ENCODE measurements at regions not wholly inside any gene's neighbourhood (a gene's known extent, or its start where the extent isn't known, plus 50 kb on each side); places are given as distances from the start of the nearest gene placed in this dataset.

- TF ChIP-seq, protein P1, sequence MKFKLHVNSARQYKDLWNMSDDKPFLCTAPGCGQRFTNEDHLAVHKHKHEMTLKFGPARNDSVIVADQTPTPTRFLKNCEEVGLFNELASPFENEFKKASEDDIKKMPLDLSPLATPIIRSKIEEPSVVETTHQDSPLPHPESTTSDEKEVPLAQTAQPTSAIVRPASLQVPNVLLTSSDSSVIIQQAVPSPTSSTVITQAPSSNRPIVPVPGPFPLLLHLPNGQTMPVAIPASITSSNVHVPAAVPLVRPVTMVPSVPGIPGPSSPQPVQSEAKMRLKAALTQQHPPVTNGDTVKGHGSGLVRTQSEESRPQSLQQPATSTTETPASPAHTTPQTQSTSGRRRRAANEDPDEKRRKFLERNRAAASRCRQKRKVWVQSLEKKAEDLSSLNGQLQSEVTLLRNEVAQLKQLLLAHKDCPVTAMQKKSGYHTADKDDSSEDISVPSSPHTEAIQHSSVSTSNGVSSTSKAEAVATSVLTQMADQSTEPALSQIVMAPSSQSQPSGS (CRISPR knock-in tag; IDR thresholded peaks at IDR 0.05; ENCODE audit: borderline replicate concordance, low read depth): no peak
- no peak for TF ChIP-seq ZNF232 (CRISPR knock-in tag; IDR thresholded peaks at IDR 0.05)
These were observed 232.9 kb upstream of the ELL2 start (continued) for GRCh38 chr5:96194593-96194992.

DNA sequence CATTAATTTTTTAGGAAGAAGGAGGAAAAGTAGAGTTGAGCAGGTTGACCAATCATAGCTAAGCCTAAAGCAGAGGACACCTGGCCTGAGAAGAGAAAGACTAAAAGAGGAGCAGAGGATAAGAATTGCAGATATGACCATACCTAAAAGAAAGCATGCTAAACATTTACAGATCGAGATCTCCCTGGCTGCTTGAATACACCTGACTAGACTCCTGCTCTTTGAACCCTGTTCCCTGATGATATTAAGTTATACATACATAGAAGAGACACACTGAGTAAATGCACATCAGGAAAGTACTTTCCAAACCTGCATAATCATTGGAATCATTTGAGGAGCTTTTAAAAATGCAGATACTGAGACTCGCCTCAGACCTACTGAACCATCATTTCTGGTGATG is 232.3 kb upstream of the ELL2 start:
- CTCF ChIA-PET: no interaction called here
- Mint-ChIP-seq H3K4me1 (peaks cover 14% of the 10 kb centered on the region), H3K4me3 (no peak overlapping the region), H3K9me3 (no peaks in the 10 kb centered on the region), H3K27ac (no peak overlapping the region), H3K36me3 (no peaks in the 10 kb centered on the region), H3K27me3 (ENCODE audit: low read depth) (no peaks in the 10 kb centered on the region)
- POLR2A ChIA-PET: no interaction called here
- TF ChIP-seq CBFB (CRISPR knock-in tag; IDR thresholded peaks at IDR 0.05; ENCODE audit: low read depth) (no peak), HMGA2 (CRISPR knock-in tag; IDR thresholded peaks at IDR 0.05) (no peak), TEAD4 (CRISPR knock-in tag; IDR thresholded peaks at IDR 0.05) (no peak), FOXP1 (CRISPR knock-in tag; IDR thresholded peaks at IDR 0.05; ENCODE audit: borderline replicate concordance) (no peak)
- TF ChIP-seq, protein P2, sequence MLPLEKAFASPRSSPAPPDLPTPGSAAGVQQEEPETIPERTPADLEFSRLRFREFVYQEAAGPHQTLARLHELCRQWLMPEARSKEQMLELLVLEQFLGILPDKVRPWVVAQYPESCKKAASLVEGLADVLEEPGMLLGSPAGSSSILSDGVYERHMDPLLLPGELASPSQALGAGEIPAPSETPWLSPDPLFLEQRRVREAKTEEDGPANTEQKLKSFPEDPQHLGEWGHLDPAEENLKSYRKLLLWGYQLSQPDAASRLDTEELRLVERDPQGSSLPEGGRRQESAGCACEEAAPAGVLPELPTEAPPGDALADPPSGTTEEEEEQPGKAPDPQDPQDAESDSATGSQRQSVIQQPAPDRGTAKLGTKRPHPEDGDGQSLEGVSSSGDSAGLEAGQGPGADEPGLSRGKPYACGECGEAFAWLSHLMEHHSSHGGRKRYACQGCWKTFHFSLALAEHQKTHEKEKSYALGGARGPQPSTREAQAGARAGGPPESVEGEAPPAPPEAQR (CRISPR knock-in tag; IDR thresholded peaks at IDR 0.05): no peak
- ATAC-seq (no peak), DNase-seq (ENCODE audit: low spot score) (no peak)

DNA sequence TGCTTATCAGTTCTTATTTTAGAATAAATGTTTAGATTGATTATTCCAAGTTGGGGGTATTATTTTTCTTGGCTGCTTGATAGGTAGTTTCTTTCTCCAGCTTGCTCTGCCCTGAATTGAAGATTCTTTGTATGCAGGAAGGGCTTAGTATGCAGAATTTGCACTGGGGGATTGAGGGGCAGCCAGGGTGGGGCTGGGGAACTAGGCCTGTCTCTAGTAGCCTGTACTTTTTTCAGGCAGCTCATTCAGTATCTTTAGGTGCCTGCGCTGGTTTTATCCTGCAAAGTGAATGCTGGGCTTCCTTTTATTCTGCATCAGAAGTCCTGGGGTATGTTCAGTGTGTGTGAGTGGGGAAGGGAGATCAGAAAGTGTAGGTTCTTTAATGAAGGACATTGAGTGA is 228.3 kb upstream of the ELL2 start:
- Mint-ChIP-seq H3K27me3 (ENCODE audit: low read depth) (no peaks in the 10 kb centered on the region), H3K27ac (no peak overlapping the region), H3K9me3 (peaks cover 4% of the 10 kb centered on the region), H3K4me3 (no peak overlapping the region), H3K4me1 (peaks cover 14% of the 10 kb centered on the region), H3K36me3 (no peaks in the 10 kb centered on the region)
- ATAC-seq (peak; percentile 69), DNase-seq (ENCODE audit: low spot score) (no peak)
- CTCF ChIA-PET: no interaction called here
- POLR2A ChIA-PET: no interaction called here
- TF ChIP-seq ZNF671 (CRISPR knock-in tag; IDR thresholded peaks at IDR 0.05) (no peak), KAT7 (CRISPR knock-in tag; IDR thresholded peaks at IDR 0.05; ENCODE audit: borderline replicate concordance) (no peak), TEAD4 (CRISPR knock-in tag; IDR thresholded peaks at IDR 0.05) (no peak), FOXJ3 (CRISPR knock-in tag; IDR thresholded peaks at IDR 0.05; ENCODE audit: borderline replicate concordance) (no peak), FOXK1 (CRISPR knock-in tag; IDR thresholded peaks at IDR 0.05) (no peak), ESRRA (CRISPR knock-in tag; IDR thresholded peaks at IDR 0.05; ENCODE audit: borderline replicate concordance) (no peak), MYBL2 (CRISPR knock-in tag; IDR thresholded peaks at IDR 0.05) (no peak), JAZF1 (CRISPR knock-in tag; IDR thresholded peaks at IDR 0.05) (no peak), FOXP1 (CRISPR knock-in tag; IDR thresholded peaks at IDR 0.05; ENCODE audit: borderline replicate concordance) (no peak), NR1H2 (CRISPR knock-in tag; IDR thresholded peaks at IDR 0.05) (no peak), ZNF263 (CRISPR knock-in tag; IDR thresholded peaks at IDR 0.05; ENCODE audit: low read depth) (no peak), ZNF512 (CRISPR knock-in tag; IDR thresholded peaks at IDR 0.05; ENCODE audit: borderline replicate concordance) (no peak), RORB (CRISPR knock-in tag; IDR thresholded peaks at IDR 0.05) (no peak)
- TF ChIP-seq, protein P3, sequence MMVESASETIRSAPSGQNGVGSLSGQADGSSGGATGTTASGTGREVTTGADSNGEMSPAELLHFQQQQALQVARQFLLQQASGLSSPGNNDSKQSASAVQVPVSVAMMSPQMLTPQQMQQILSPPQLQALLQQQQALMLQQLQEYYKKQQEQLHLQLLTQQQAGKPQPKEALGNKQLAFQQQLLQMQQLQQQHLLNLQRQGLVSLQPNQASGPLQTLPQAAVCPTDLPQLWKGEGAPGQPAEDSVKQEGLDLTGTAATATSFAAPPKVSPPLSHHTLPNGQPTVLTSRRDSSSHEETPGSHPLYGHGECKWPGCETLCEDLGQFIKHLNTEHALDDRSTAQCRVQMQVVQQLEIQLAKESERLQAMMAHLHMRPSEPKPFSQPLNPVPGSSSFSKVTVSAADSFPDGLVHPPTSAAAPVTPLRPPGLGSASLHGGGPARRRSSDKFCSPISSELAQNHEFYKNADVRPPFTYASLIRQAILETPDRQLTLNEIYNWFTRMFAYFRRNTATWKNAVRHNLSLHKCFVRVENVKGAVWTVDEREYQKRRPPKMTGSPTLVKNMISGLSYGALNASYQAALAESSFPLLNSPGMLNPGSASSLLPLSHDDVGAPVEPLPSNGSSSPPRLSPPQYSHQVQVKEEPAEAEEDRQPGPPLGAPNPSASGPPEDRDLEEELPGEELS (CRISPR knock-in tag; IDR thresholded peaks at IDR 0.05): no peak
- TF ChIP-seq, protein P4, sequence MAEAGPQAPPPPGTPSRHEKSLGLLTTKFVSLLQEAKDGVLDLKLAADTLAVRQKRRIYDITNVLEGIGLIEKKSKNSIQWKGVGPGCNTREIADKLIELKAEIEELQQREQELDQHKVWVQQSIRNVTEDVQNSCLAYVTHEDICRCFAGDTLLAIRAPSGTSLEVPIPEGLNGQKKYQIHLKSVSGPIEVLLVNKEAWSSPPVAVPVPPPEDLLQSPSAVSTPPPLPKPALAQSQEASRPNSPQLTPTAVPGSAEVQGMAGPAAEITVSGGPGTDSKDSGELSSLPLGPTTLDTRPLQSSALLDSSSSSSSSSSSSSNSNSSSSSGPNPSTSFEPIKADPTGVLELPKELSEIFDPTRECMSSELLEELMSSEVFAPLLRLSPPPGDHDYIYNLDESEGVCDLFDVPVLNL (CRISPR knock-in tag; IDR thresholded peaks at IDR 0.05; ENCODE audit: borderline replicate concordance, low read depth): no peak
- TF ChIP-seq, protein P5, sequence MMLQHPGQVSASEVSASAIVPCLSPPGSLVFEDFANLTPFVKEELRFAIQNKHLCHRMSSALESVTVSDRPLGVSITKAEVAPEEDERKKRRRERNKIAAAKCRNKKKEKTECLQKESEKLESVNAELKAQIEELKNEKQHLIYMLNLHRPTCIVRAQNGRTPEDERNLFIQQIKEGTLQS (CRISPR knock-in tag; conservative IDR thresholded peaks at IDR 0.05): no peak
- TF ChIP-seq, protein P2 (CRISPR knock-in tag; IDR thresholded peaks at IDR 0.05): no peak
- TF ChIP-seq, protein P6, sequence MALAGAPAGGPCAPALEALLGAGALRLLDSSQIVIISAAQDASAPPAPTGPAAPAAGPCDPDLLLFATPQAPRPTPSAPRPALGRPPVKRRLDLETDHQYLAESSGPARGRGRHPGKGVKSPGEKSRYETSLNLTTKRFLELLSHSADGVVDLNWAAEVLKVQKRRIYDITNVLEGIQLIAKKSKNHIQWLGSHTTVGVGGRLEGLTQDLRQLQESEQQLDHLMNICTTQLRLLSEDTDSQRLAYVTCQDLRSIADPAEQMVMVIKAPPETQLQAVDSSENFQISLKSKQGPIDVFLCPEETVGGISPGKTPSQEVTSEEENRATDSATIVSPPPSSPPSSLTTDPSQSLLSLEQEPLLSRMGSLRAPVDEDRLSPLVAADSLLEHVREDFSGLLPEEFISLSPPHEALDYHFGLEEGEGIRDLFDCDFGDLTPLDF (CRISPR knock-in tag; IDR thresholded peaks at IDR 0.05): no peak
